Iris pigment epithelial cell (primary cell): ENCODE measurements at regions not wholly inside any gene's neighbourhood (a gene's known extent, or its start where the extent isn't known, plus 50 kb on each side); places are given as distances from the start of the nearest gene placed in this dataset.

Source experiments
- DNase-seq: peaks from one replicate; pipeline ENCODE4 v3.0.0-alpha.2; 2011; ENCODE audit warnings: low read depth

DNA sequence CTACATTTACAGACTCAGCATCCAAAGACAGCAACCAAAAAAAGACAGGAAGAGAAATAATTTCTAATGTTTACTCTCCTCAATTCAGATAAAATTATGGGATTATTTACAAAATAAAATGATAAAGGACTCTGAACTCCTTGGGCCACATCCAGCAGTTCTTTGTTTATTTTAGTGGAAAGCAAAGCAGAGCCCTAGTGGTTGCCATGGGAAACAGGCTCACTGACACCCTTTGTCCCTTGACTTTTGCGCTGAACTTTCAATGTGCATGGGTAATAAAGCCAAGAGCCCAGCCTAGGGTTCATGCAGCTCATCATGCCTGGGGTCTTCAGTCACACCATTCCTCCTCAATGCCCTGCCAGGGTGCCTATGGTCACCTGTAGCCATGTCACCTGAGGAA lies 442.6 kb upstream of the IGFBP3 start:
- no peak for DNase-seq

DNA sequence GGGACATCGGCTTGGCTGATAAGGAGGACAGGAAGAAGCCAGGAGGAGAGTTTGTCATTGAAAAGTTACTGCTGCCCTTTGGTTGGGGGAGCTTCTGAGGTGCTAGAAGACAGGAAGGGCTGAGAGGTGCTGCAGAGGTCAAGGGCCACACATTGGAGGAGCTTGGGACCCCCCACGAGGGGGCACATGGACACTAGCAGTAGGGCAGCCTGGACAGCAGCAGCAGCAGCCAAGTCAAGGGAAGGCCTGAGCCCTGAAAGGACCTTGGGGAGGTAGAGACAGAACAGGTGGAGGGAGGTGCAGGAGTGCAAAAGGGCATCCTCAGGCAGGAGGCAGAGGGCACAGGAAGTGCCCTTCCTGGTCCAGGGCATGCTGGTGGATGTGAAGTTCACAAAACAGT lies 439.7 kb upstream of the IGFBP3 start:
- DNase-seq = no peak

DNA sequence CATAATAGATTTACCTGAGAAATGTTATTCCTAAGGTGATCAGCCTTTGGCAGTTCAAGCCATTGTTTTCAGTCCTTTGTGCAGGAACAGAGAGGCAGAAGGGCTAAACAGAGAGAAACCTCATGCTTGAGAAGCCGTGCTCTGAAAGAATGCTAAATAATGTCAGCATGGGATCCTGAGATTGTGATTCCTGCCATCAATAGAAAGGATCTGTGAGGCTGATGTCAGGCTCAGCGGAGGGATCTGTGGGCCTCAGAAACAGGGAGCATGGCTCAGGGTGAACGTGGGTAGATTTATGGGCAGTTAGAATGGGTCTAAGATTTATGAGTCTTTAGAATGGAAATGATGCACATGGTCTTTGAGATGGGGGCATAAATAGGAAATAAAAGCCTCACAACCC lies 439.2 kb upstream of the IGFBP3 start:
- DNase-seq = no peak

DNA sequence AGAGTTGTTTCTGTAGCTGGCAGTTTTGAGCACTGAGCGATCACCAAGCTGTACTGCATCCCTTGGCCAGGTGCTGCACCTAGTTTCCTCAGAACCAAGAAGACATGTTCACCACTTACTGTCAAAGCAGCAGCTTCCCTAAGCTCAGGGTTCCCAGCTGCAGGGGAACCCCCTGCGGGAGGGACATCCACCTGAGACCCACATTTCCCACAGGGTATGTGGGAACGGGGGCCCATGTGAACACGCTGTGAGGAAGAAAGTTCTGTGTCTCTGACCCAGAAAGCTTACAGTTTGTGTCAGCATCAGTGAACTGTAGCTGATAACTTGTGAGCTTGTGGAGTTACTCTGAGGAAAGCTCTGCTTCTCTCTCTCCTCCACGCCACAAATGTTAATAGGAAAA lies 436.8 kb upstream of the IGFBP3 start:
- no peak for DNase-seq

DNA sequence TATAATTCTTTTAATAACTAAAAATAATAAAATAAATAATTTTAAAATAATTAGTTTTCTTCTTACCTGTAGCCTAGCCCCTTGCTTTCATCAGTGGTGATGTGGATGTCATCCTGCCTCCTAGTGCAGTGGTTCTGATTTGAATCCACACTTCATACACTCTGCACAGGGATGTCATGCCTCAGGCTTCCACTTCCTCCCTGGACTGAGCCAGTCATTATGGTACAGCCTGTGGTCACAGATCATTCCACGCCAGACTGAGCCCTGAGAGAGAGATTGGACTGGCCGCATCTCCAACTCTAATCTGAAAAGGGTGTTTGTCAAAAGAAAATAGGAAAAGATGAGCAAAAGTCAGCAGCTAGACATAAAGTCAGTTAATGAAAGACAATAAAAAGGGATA lies 436.2 kb upstream of the IGFBP3 start:
- no peak for DNase-seq

DNA sequence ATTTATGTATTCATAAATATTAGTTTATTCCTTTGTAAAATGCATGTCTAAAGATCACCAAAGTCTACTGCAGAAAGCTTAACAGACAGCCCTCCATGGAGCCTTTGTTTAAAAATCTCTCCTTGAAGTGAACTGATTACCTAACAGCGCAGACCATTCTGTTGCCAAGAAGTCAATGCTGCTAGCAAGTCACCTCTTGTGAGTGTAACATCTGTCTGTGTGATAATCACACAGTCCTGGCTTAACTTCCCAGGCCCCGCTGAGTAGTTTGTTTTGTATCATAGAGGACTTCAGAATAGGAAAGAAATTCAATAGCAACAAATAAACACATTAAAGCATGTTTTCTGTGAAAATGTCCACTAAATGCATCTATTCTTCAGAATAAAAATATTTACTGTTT lies 435.3 kb upstream of the IGFBP3 start:
- no peak for DNase-seq

DNA sequence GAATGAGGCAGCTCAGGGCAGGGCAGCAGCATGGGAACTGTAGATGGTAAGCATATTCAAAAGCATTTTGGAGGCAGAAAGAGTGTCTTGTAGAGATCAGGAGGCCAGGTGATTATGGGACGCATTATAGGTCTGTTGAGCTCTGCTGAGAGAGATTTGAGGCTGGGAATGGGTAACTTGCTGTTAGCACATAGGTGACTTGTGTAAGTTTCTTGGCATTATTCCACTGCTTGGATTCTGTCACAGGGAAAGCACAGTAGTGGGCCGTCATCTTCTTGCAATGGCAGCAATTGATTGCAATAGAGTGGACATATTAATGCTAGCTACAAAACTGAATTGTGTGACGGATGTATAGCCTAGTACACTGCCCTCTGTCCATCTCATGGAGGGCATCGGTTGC lies 434.3 kb upstream of the IGFBP3 start:
- no peak for DNase-seq

DNA sequence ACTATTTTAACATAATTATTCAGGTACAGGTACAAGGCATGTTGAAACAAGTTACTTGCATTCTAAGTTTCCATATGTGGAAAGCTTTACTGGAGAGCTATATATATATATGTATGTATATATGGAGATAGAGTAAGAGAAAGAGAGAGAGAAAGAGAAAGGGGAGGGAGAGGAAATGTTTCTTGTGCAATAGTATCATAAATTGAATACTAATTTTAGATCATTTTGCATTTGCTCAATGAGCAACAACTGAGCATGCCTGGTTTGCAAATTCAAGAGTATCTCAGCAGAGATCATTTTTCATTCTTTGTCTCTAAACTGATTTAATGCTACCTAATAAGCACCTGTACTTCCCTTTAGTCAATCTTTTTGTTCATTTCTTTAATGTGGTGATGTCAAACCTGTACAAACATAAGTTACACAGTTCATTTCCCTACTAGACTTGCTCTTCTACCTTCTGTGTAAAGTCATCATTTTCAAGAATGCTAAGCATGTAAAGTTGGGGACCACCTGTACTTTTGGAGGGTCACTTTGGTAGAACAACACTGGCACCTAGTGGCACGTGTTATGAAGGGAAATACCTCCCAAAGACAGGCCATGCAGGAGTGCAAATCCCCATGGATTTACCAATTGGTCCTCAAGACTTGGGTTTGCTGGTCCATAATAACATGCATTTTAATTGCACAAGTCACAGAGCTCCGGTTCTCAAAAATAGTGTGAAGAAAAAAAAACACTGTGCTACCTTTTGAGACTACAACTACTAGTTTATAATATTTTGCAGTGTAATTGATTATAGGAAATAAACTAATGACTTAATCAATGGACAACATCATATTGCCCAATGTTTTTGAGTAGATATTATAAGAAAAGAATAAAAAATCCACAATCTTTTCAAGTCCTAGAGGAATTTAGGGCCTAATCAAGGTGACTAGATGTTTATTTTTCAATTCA lies 431.2 kb upstream of the IGFBP3 start:
- DNase-seq = peak; percentile 54

DNA sequence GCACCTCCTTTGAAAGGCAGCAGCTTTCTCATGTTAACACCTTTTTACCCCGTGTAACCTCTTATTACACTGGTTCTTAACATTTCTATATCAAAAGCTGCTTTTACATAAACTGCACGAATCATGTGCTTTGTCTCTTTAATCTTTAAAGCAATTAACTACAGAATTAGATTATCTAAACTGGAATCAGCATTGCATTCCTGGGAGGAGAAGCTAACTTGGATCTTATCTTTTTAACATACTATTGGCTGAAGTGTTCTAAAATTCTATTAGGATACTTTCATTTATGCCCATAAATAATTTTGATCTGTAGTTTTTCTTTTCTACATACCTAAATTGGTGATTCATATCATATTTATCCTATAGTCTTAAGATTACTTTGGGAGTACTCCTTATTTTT lies 428.4 kb upstream of the IGFBP3 start:
- DNase-seq = no peak

DNA sequence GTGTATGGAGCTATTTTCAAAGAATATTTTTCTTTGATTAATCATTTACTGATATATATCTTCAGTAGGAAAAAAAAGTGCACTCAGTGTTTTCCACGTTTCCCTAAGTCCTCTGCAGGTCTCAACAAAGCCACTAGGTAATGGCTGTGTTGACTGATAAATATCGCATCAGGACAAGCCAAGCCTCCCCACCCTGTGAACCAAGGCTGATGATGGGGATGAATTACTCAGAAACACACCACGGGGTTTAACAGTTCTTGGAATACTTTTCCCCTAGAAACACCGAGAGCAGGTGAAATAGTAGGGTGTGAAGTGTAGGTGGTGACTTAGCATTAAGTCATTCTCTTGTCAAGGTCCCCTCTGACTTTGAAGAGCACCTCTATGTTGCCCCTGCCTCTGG lies 423.5 kb upstream of the IGFBP3 start:
- DNase-seq = no peak

DNA sequence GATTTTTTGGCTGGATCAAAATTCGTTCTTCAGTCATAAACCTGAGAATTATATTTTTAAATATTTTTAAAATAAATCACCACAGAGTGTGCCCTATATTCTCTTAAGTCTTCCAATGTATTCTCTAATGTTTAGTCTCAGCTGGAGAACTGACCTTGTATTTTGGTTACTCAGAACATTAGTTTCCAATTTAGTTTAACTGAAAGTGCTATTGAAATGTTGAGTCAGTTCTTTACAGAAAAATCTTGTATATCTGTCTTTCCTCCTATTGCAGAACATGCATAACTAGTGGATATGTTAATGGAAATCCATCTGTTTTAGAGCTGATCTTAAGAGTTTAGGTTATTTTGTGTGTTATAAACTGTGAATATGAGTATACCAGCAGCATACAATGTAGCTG lies 422.7 kb upstream of the IGFBP3 start:
- no peak for DNase-seq

DNA sequence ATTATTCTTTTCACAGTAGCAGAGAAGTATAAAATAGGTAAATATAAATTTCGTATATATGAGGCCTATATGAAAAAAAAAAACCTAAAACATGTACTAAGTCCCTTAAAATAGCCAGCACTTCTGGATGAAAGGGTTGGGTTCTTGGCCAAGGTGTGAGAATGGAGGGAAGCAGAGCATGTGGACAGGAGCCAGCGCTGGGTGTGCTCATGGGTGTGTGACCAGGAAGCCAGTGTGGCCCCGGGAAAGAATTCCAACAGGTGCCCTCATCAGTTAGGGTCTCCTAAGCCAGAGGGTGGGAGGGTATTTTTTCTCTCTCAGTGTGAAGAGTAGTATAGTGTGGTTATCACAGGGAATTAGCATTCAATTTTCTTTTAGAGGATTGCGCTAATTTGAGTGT lies 401.9 kb upstream of the IGFBP3 start:
- DNase-seq = no peak

DNA sequence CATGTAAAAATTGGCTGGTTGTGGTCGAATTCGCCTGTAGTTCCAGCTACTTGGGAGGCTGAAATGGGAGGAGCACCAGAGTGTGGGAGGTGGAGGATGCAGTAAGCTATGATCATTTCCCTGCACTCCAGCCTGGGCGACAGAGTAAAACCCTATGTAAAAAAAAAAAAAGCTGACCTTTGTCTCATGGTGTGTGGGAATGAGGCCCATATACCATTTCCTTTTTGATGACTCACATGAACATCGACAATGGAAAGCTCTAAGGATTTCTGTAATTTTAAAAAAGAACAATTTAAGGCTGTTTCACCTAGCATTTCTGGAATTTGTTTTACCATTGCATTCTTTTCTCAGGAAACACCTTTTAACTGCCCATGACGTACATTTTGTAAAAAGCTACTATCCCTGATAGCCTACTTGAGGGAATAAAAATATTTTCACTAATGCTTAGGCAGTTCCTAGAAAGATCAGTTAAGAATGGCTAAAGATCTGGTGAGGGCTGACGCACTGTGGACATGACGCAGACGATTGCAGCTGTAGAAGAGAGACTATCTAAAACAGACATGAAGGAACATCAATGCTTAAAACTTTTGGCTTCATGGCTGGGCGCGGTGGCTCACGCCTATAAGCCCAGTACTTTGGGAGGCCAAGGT lies 400.6 kb upstream of the IGFBP3 start:
- DNase-seq = peak; percentile 83

DNA sequence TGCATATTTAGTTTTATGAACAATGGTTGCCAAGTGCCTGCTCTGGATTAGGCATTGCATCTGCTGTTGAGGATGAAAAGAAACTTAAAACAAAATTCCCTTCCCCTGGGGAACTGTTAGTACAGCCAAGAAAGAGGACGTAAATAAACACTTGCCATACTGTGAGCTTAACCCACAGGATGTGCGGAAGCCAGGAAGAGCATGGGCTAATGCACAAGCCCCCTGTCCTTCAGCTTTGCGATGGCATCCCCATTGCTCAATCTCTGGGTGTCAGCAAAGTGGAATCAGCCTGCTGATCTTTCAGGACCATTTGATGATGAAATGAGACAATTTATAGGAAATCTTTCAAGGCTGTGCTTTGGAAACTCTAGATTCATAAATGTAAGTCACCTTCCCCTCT lies 399.9 kb upstream of the IGFBP3 start:
- DNase-seq = peak; percentile 79

DNA sequence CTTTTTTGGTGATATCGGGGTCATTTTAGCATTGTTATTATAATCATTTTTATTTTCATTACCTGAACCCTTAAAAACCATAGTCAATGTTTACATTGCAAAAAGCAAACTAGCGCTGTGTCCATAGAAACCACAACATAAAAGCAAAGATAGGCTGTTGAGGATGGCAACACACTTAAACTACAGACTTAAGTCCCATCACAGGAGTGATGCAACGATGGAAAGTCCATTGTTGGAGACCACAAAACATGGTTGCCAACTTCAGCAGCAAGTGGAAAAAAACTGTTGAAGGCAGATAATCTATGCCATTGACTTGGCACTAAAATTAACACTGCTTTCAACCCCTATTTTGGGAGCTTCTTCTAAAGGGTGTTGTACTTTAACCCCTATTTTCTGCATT lies 398.8 kb upstream of the IGFBP3 start:
- peak; percentile 65 for DNase-seq

DNA sequence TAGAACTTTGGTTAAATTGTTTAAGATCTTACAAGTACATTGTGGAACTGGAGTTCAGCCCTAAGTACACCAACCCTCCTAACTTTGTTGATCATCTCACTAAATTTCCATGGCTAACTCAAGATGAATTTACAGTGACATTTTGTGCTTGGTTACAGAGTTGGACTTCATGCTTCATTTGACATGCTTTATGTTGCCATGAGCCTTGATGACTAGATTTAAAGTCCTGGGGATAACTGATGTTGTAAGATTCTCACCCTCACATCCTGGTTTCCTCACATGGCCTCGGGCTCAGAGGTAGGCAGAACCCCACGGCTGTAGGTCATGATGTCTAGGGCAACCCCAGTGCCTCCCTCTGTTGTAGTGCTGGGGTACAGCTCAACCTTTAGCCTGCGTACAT lies 397.2 kb upstream of the IGFBP3 start:
- no peak for DNase-seq

DNA sequence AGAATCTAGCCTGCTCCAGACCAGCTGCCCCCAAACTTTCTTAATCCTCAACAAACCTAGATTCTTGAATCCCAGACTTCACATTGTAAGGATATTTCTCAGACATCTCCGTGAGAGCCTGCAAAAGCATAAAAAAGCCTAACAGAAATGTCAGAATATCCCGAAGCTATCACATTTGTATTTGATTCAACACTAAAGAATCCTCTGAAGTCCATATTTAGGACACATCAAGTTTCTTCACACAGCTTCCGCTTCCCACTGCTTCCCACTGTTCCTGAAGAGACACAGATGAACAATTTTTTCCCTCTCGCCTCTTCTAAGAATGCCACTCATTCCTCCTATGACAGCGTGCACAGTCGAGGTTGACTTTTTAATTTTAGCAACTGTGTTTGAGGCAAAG lies 396.2 kb upstream of the IGFBP3 start:
- DNase-seq = no peak

DNA sequence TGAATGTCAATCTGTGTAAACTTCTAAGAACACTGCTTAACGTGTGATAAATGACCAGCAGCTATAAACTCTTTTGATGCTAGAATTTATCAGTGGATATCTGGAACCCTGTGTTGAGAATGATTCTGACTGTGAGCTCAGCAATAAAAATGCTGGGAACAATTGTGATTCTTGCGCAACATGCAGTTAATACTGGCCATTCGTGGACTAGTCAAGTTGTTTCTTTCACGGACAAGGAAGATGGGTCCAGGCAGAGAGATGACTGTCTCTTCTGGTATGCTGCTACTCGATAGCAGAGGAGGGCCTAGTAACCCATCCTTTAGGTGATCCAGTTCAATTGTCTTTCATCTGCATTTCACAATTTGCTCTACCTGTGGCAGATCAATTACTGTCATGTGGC lies 394.8 kb upstream of the IGFBP3 start:
- DNase-seq = peak; percentile 71

DNA sequence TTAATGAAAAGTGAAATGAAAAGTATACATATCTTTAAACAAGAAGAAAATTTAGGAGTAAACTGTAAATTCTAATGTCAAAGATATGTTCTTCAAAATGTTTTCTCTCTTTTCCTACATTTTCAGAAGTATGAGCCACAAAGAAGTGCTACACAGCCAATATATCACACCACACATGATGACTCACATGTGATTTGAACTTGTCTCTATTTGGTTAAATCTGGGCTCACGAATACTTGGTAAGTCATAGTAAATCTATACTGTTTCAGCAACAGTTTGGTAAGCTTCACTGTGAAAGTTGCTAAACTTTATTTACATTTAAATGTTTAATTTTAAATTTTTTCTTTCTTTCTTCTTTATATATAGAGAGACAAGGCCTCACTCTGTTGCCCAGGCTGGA lies 380.6 kb upstream of the IGFBP3 start:
- peak; percentile 46 for DNase-seq

DNA sequence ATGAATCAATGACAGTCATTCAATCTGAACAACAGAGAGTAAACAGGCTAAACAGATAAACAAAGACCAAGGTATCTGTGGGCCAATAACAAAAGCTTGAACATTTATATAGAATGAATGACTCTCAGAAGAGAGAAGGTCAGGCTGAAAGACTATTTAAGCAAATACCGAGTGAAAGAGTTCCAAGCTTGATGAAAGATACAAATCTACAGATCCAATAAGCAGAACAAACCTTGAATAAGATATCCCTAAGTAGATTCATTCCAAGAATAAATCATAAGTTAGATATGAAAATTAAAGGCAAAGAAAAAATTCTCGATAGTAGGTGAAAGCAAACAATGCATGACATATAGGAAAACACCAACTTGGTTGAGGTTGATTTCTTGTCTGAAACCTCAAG lies 376.4 kb upstream of the IGFBP3 start:
- DNase-seq = no peak

DNA sequence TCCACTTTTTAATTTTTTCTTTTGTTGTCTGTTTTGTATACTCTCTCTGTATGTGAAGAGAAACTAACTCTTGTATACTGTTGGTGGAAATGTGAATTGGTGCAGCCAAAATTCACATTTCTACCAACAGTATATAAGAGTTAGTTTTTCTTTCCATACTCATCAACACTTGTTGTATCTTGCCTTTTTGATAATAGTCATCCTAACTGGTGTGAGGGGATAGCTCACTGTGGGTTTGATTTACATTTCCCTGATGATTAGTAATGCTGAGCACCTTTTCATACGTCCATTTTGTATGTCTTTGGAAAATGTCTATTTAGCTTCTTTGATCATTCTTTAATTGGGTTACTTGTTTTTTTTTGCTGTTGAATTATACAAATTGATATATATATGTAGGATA lies 375.5 kb upstream of the IGFBP3 start:
- no peak for DNase-seq

DNA sequence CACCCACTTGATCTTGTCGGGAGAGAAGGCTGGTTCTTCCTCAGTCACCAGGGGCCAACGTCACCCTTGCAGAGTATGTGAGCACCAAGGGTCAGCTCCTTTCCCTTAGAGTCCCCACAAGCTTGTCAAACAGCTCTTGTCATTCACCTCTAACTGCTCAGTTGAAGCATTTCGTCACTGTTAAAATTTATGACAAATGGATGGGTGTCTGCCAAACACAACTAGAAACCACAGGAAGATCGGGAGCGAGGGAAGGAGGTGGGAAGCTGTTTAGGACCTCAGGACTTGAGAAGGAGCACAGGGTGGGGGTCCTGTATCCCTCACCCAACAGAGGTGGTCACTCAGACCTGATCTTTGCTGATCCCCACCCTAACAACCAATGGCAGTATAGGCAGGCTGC lies 373.3 kb upstream of the IGFBP3 start:
- DNase-seq = no peak

DNA sequence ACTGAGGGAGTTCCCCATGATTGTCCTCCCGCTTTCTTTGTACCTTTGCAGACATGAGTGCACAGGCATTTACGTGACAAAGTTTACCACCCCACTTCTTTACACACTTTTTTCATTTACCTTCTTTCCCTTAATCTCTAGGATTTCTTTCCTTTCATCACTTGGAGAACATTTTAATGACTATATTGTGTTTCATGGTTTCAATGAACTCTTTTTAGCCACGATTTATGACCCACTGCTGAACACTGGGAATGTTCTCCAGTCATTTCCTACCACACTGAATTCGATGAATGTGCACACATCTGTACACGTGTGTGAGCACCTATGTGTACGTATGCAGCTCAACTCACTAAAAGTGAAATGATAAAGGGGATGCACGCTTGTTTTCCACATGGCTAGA lies 371.7 kb upstream of the IGFBP3 start:
- no peak for DNase-seq
